ENCODE measurements at regions not wholly inside any gene's neighbourhood (a gene's known extent, or its start where the extent isn't known, plus 50 kb on each side); places are given as distances from the start of the nearest gene placed in this dataset.

GRCh38 chr13:73421310-73421912 is 362.6 kb downstream of the KLF5 start:
- TF ChIP-seq CTCF (tag by site-specific recombination; IDR thresholded peaks at IDR 0.05) (no peak), ZNF274 (IDR thresholded peaks at IDR 0.05; ENCODE audit: low read length) (no peak), ZNF274 (tag by site-specific recombination; IDR thresholded peaks at IDR 0.05; ENCODE audit: borderline replicate concordance) (no peak)

All from HEK293 (cell line).